GM19351 (cell line): ENCODE measurements at regions not wholly inside any gene's neighbourhood (a gene's known extent, or its start where the extent isn't known, plus 50 kb on each side); places are given as distances from the start of the nearest gene placed in this dataset.

Experiments
- ATAC-seq: cut with Tn5 transposase; IDR thresholded peaks from one replicate; pipeline ENCODE4 v1.9.1; 2021; ENCODE audit warnings: mild to moderate bottlenecking, moderate library complexity; ENCODE audit not compliant: unreplicated experiment

- no peak for ATAC-seq
These were observed 976.9 kb upstream of the MBL2 start for GRCh38 chr10:53749439-53749838.

GRCh38 chr10:53748319-53748718 is 975.7 kb upstream of the MBL2 start:
- no peak for ATAC-seq

GRCh38 chr10:53744746-53745145 is 972.2 kb upstream of the MBL2 start:
- no peak for ATAC-seq

GRCh38 chr10:53744176-53744575 is 971.6 kb upstream of the MBL2 start:
- ATAC-seq: no peak

GRCh38 chr10:53737132-53737531 is 964.5 kb upstream of the MBL2 start:
- no peak for ATAC-seq

- ATAC-seq: no peak
These were observed 954.3 kb upstream of the MBL2 start for GRCh38 chr10:53726921-53727320.

- no peak for ATAC-seq
These were observed 952.0 kb upstream of the MBL2 start for GRCh38 chr10:53724581-53724980.

GRCh38 chr10:53719658-53720057 is 947.1 kb upstream of the MBL2 start:
- ATAC-seq: no peak

- ATAC-seq: no peak
These were observed 943.6 kb upstream of the MBL2 start for GRCh38 chr10:53716156-53716555.

GRCh38 chr10:53713431-53713830 is 940.8 kb upstream of the MBL2 start:
- ATAC-seq: no peak

GRCh38 chr10:53702489-53702888 is 929.9 kb upstream of the MBL2 start:
- no peak for ATAC-seq

GRCh38 chr10:53701213-53701612 is 928.6 kb upstream of the MBL2 start:
- ATAC-seq: no peak

GRCh38 chr10:53700278-53700677 is 927.7 kb upstream of the MBL2 start:
- no peak for ATAC-seq

GRCh38 chr10:53699684-53700083 is 927.1 kb upstream of the MBL2 start:
- no peak for ATAC-seq

- no peak for ATAC-seq
These were observed 926.6 kb upstream of the MBL2 start for GRCh38 chr10:53699231-53699630.

- no peak for ATAC-seq
These were observed 924.5 kb upstream of the MBL2 start for GRCh38 chr10:53697038-53697437.

GRCh38 chr10:53690524-53691240 is 918.1 kb upstream of the MBL2 start:
- ATAC-seq: no peak

- ATAC-seq: no peak
These were observed 915.2 kb upstream of the MBL2 start for GRCh38 chr10:53687800-53688199.

- no peak for ATAC-seq
These were observed 910.3 kb upstream of the MBL2 start for GRCh38 chr10:53682885-53683284.

- ATAC-seq: no peak
These were observed 909.9 kb upstream of the MBL2 start for GRCh38 chr10:53682458-53682857.

- ATAC-seq: no peak
These were observed 907.1 kb upstream of the MBL2 start for GRCh38 chr10:53679666-53680065.

GRCh38 chr10:53675177-53675576 is 902.6 kb upstream of the MBL2 start:
- no peak for ATAC-seq

GRCh38 chr10:53667063-53667462 is 894.5 kb upstream of the MBL2 start:
- no peak for ATAC-seq
